IMR-90 (cell line): ENCODE measurements at regions not wholly inside any gene's neighbourhood (a gene's known extent, or its start where the extent isn't known, plus 50 kb on each side); places are given as distances from the start of the nearest gene placed in this dataset.

Experiments used
- ATAC-seq: fragments of 200-7000 bp; cut with Tn5 transposase; 2 replicates; pipeline ENCODE4 v1.9.1; 2020; ENCODE audit warnings: low read depth, mild to moderate bottlenecking, moderate library complexity
- BruUV-seq: library from RNA; stranded (reverse); fragments of 400-500 nt; replicated peaks from 2 replicates; lab custom pipeline; 2021; lab: Mats Ljungman, UMichigan
- CTCF ChIA-PET: fragments of 300-600 bp; formaldehyde crosslinking; extraction: SDS; loops from one replicate; lab custom pipeline; 2021; ENCODE audit warnings: antibody characterized with exemption; lab: Yijun Ruan, JAX
- POLR2A ChIA-PET: fragments of 300-600 bp; sonication (Branson Sonifier 250); formaldehyde crosslinking; loops from one replicate; lab custom pipeline; 2022; ENCODE audit warnings: antibody characterized with exemption; ENCODE audit not compliant: unreplicated experiment; lab: Charles Lee
- DNase-seq: peaks from one replicate; pipeline ENCODE4 v3.0.0; 2013
- H2AFZ ChIP-seq: replicated peaks from 2 replicates; pipeline ENCODE3; 2013; ENCODE audit warnings: low read length, mild to moderate bottlenecking; ENCODE audit not compliant: poor library complexity
- H2AK5ac ChIP-seq: 2 replicates; pipeline ENCODE4 v1.6.1; 2013; ENCODE audit warnings: low read depth, low read length, inconsistent platforms
- H2AK9ac ChIP-seq: replicated peaks from 2 replicates; pipeline ENCODE3; 2013; ENCODE audit warnings: mild to moderate bottlenecking, low read depth, low read length, moderate library complexity; ENCODE audit not compliant: poor library complexity
- H2BK120ac ChIP-seq: 2 replicates; pipeline ENCODE4 v1.6.1; 2013; ENCODE audit warnings: low read depth, low read length, inconsistent platforms
- H2BK15ac ChIP-seq: 3 replicates; pipeline ENCODE4 v1.6.1; 2013; ENCODE audit warnings: low read depth, low read length, inconsistent platforms
- H2BK20ac ChIP-seq: 2 replicates; pipeline ENCODE4 v1.6.1; 2013; ENCODE audit warnings: low read depth, mild to moderate bottlenecking, inconsistent platforms, low read length, moderate library complexity
- H2BK5ac ChIP-seq: 2 replicates; pipeline ENCODE4 v1.6.1; 2013; ENCODE audit warnings: mild to moderate bottlenecking, low read depth, low read length, inconsistent platforms; ENCODE audit not compliant: poor library complexity, severe bottlenecking
- H3K14ac ChIP-seq: replicated peaks from 2 replicates; pipeline ENCODE4 v1.6.1; 2013; ENCODE audit warnings: low read depth, low read length, inconsistent platforms
- H3K18ac ChIP-seq: 2 replicates; pipeline ENCODE4 v1.6.1; 2013; ENCODE audit warnings: low read depth, low read length, control low read depth
- H3K23ac ChIP-seq: 2 replicates; pipeline ENCODE4 v1.6.1; 2013; ENCODE audit warnings: low read depth, low read length, inconsistent platforms
- H3K27ac ChIP-seq: 2 replicates; pipeline ENCODE4 v1.5.1; 2013; ENCODE audit warnings: mild to moderate bottlenecking, control low read depth, low read length; ENCODE audit not compliant: insufficient read depth
- H3K27me3 ChIP-seq: 2 replicates; pipeline ENCODE4 v1.6.1; 2013; ENCODE audit warnings: low read length; ENCODE audit not compliant: control insufficient read depth, insufficient read depth
- H3K36me3 ChIP-seq: 2 replicates; pipeline ENCODE4 v1.6.1; 2013; ENCODE audit warnings: low read length, mixed read lengths; ENCODE audit not compliant: control insufficient read depth, insufficient read depth
- H3K4ac ChIP-seq: 2 replicates; pipeline ENCODE4 v1.6.1; 2013; ENCODE audit warnings: low read depth, low read length, inconsistent platforms
- H3K4me1 ChIP-seq: 2 replicates; pipeline ENCODE4 v1.6.1; 2013; ENCODE audit warnings: low read length, mixed read lengths; ENCODE audit not compliant: control insufficient read depth, insufficient read depth
- H3K4me2 ChIP-seq: 2 replicates; pipeline ENCODE4 v1.6.1; 2013; ENCODE audit warnings: low read depth, mild to moderate bottlenecking, control low read depth, low read length, moderate library complexity
- H3K4me3 ChIP-seq: 2 replicates; pipeline ENCODE4 v1.5.1; 2013; ENCODE audit warnings: low read depth, mild to moderate bottlenecking, control low read depth, low read length, moderate library complexity; ENCODE audit not compliant: insufficient read depth
- H3K56ac ChIP-seq: 2 replicates; pipeline ENCODE4 v1.6.1; 2013; ENCODE audit warnings: low read length, inconsistent platforms; ENCODE audit not compliant: insufficient read depth; ENCODE audit errors: extremely low read depth
- H3K79me1 ChIP-seq, 2 experiments: 2 replicates each; pipeline ENCODE4 v1.6.1; 2013; ENCODE audit warnings: low read length in 2 of 2, inconsistent platforms in 1 of 2, low read depth in 1 of 2
- H3K9ac ChIP-seq: 2 replicates; pipeline ENCODE4 v1.6.1; 2013; ENCODE audit warnings: low read depth, low read length, control low read depth
- H3K9me1 ChIP-seq: 2 replicates; pipeline ENCODE4 v1.6.1; 2013; ENCODE audit warnings: low read length, inconsistent platforms; ENCODE audit not compliant: insufficient read depth
- H3K9me3 ChIP-seq: 2 replicates; pipeline ENCODE4 v1.6.1; 2013; ENCODE audit warnings: low read length; ENCODE audit not compliant: control insufficient read depth, insufficient read depth
- H4K20me1 ChIP-seq: 2 replicates; pipeline ENCODE4 v1.6.1; 2013; ENCODE audit warnings: low read length, inconsistent platforms; ENCODE audit not compliant: insufficient read depth
- H4K5ac ChIP-seq: 2 replicates; pipeline ENCODE4 v1.6.1; 2013; ENCODE audit warnings: mild to moderate bottlenecking, low read depth, low read length, control low read depth
- H4K8ac ChIP-seq, 2 experiments: 2 replicates each; pipeline ENCODE4 v1.6.1; 2013; ENCODE audit warnings: low read depth in 2 of 2, low read length in 2 of 2, control low read depth in 1 of 2, inconsistent platforms in 1 of 2
- H4K91ac ChIP-seq: 2 replicates; pipeline ENCODE4 v1.6.1; 2013; ENCODE audit warnings: low read depth, low read length, inconsistent platforms; ENCODE audit not compliant: insufficient read depth
- BHLHE40 ChIP-seq: fragments of 150-350 bp; IDR thresholded peaks from 2 replicates; pipeline ENCODE4 v1.6.1; 2016; ENCODE audit warnings: mild to moderate bottlenecking, low read depth, low read length
- CEBPB ChIP-seq: IDR thresholded peaks from 2 replicates; pipeline ENCODE4 v1.6.1; 2012; ENCODE audit warnings: low read depth, low read length, improper control_type of control experiment
- FOS ChIP-seq: fragments of 150-350 bp; IDR thresholded peaks from 2 replicates; pipeline ENCODE4 v1.6.1; 2016; ENCODE audit warnings: low read depth, low read length
- MAZ ChIP-seq: IDR thresholded peaks from 2 replicates; pipeline ENCODE4 v1.6.1; 2012; ENCODE audit warnings: low read depth, mild to moderate bottlenecking, low read length, improper control_type of control experiment, moderate library complexity, borderline replicate concordance
- NFE2L2 ChIP-seq: fragments of 150-350 bp; IDR thresholded peaks from 2 replicates; pipeline ENCODE4 v1.6.1; 2016; ENCODE audit warnings: low read depth, mild to moderate bottlenecking, low read length
- POLR2A ChIP-seq: IDR thresholded peaks from 2 replicates; pipeline ENCODE4 v1.6.1; 2012; ENCODE audit warnings: mild to moderate bottlenecking, low read depth, low read length
- RAD21 ChIP-seq: IDR thresholded peaks from 2 replicates; pipeline ENCODE4 v1.6.1; 2012; ENCODE audit warnings: low read length, improper control_type of control experiment
- RCOR1 ChIP-seq: IDR thresholded peaks from 2 replicates; pipeline ENCODE4 v1.6.1; 2012; ENCODE audit warnings: mild to moderate bottlenecking, low read length, improper control_type of control experiment; ENCODE audit not compliant: insufficient replicate concordance
- SMC3 ChIP-seq: fragments of 150-350 bp; IDR thresholded peaks from 2 replicates; pipeline ENCODE4 v1.6.1; 2016; ENCODE audit warnings: low read depth, mild to moderate bottlenecking, antibody characterized with exemption, low read length, moderate library complexity
- whole genome bisulfite sequencing, 2 experiments: methylation state at CpG; one replicate each; pipeline versions ENCODE4 v1.1.5 to v1.1.7; 2013; ENCODE audit warnings: missing lambda C conversion rate in 2 of 2; ENCODE audit not compliant: insufficient read length in 1 of 2; ENCODE audit errors: extremely low coverage in 2 of 2; 5-methylcytosine and 5-hydroxymethylcytosine counted together
- dilution Hi-C: fragments of 300-500 bp; cut with HindIII; formaldehyde crosslinking; loops from one replicate; pipeline ENCODE4 v1.14.3; 2018; ENCODE audit warnings: low sequenced_read_pairs; ENCODE audit not compliant: unreplicated experiment
- in situ Hi-C: fragments of 300-500 bp; cut with MboI; formaldehyde crosslinking; loops from 3 replicates; pipeline ENCODE4 v1.14.3; 2019; ENCODE audit warnings: low sequenced_read_pairs, inconsistent platforms, mixed read lengths
- intact Hi-C: fragments of 100-400 bp; cut with micrococcal nuclease; formaldehyde crosslinking; loops from 2 replicates; pipeline ENCODE4 v1.10.0; 2022
- TF ChIP-seq, protein P1 (sequence below): conservative IDR thresholded peaks from 2 replicates; pipeline ENCODE4 v1.5.1; 2012; ENCODE audit warnings: mild to moderate bottlenecking, low read depth, low read length, improper control_type of control experiment

GRCh38 chr11:122020902-122021301, 95.1 kb downstream of the BLID start:
- DNase-seq (peak; percentile 33), ATAC-seq (peak; percentile 61)
- H3K4me3 ChIP-seq = no peak overlapping the region
- H2AK5ac ChIP-seq = no peak overlapping the region
- ChIA-PET CTCF (interaction anchor here (0.6 to 0.7 kb wide), 2 partner anchors 136 to 390 kb away, joined by 3 read pairs; no protein-coding TSS in a partner anchor), POLR2A (no interaction called here)
- no peaks in the 10 kb centered on the region for H4K20me1 ChIP-seq
- H3K18ac ChIP-seq = peak overlapping the region; percentile 46; the same call in 1 of the 2 replicates
- H3K56ac ChIP-seq = no peak overlapping the region
- dilution Hi-C loops (no loop called here), intact Hi-C loops (no loop called here), in situ Hi-C loops (no loop called here)
- H2AK9ac ChIP-seq = no peak overlapping the region
- H3K9me3 ChIP-seq = no peaks in the 10 kb centered on the region
- H3K27me3 ChIP-seq = no peaks in the 10 kb centered on the region
- no peak overlapping the region for H3K23ac ChIP-seq
- H2BK15ac ChIP-seq = no peak overlapping the region
- no peaks in the 10 kb centered on the region; the same call in 1 of the 2 replicates for H3K9me1 ChIP-seq
- no peak overlapping the region for H3K4me2 ChIP-seq
- no peak overlapping the region for H2AFZ ChIP-seq
- no peaks in the 10 kb centered on the region for H3K79me1 ChIP-seq
- H3K4ac ChIP-seq = no peak overlapping the region
- no peak overlapping the region for H4K5ac ChIP-seq
- WGBS, 2 experiments = no CpG with 5 or more reads among the region's 2 CpGs
- no peak overlapping the region for H4K91ac ChIP-seq
- H3K27ac ChIP-seq = no peak overlapping the region
- H3K9ac ChIP-seq = no peak overlapping the region
- BruUV-seq = no TSS peak
- no peaks in the 10 kb centered on the region for H3K36me3 ChIP-seq
- no peak overlapping the region for H3K14ac ChIP-seq
- no peak overlapping the region for H2BK20ac ChIP-seq
- H2BK120ac ChIP-seq = 0 out of 2 replicates have a peak overlapping the region, but pooled peaks have one; percentile 38
- TF ChIP-seq MAZ = no peak
- no peak for TF ChIP-seq RCOR1
- TF ChIP-seq BHLHE40 = no peak
- TF ChIP-seq SMC3 = peak; percentile 60
- TF ChIP-seq FOS = no peak
- no peak for TF ChIP-seq CEBPB
- no peak for TF ChIP-seq POLR2A
- peak; percentile 62 for TF ChIP-seq RAD21
- no peak for TF ChIP-seq NFE2L2
- TF ChIP-seq, protein P1, sequence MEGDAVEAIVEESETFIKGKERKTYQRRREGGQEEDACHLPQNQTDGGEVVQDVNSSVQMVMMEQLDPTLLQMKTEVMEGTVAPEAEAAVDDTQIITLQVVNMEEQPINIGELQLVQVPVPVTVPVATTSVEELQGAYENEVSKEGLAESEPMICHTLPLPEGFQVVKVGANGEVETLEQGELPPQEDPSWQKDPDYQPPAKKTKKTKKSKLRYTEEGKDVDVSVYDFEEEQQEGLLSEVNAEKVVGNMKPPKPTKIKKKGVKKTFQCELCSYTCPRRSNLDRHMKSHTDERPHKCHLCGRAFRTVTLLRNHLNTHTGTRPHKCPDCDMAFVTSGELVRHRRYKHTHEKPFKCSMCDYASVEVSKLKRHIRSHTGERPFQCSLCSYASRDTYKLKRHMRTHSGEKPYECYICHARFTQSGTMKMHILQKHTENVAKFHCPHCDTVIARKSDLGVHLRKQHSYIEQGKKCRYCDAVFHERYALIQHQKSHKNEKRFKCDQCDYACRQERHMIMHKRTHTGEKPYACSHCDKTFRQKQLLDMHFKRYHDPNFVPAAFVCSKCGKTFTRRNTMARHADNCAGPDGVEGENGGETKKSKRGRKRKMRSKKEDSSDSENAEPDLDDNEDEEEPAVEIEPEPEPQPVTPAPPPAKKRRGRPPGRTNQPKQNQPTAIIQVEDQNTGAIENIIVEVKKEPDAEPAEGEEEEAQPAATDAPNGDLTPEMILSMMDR = peak; percentile 57
- 0 out of 2 replicates have a peak, but pooled peaks cover 3% of the 10 kb centered on the region for H3K4me1 ChIP-seq
- H4K8ac ChIP-seq = no peak overlapping the region
- H2BK5ac ChIP-seq = no peak overlapping the region
